Activated B cell treated with CpG ODN at 0.5 μM for 24 hours (primary cell): ENCODE measurements at regions not wholly inside any gene's neighbourhood (a gene's known extent, or its start where the extent isn't known, plus 50 kb on each side); places are given as distances from the start of the nearest gene placed in this dataset.
"Not testable (repeated sequence)": the region's sequence is repeated elsewhere in the genome, so short reads cannot be mapped to it uniquely, and the experiment has no call there.

ENCODE experiments used
- ATAC-seq: fragments of 200-7000 bp; cut with Tn5 transposase; one replicate; pipeline ENCODE4 v1.10.0; 2021; ENCODE audit warnings: low read depth, mild to moderate bottlenecking, moderate library complexity
- CTCF ChIA-PET: fragments of 350-600 bp; sonication (Branson Sonifier 250); formaldehyde crosslinking; loops from one replicate; lab custom pipeline; 2021; ENCODE audit warnings: antibody characterized with exemption; lab: Charles Lee
- POLR2A ChIA-PET: fragments of 350-600 bp; sonication (Branson Sonifier 250); formaldehyde crosslinking; loops from one replicate; lab custom pipeline; 2021; ENCODE audit warnings: antibody characterized with exemption; lab: Charles Lee
- DNase-seq: peaks from one replicate; pipeline ENCODE4 v3.0.0; 2022
- H3K27ac Mint-ChIP-seq: one replicate; pipeline ENCODE4 v1.8.0; 2020; ENCODE audit warnings: mixed read lengths
- H3K27me3 Mint-ChIP-seq: one replicate; pipeline ENCODE4 v1.8.0; 2021; ENCODE audit warnings: mixed read lengths
- H3K36me3 Mint-ChIP-seq: one replicate; pipeline ENCODE4 v1.8.0; 2021; ENCODE audit warnings: low read depth, mixed read lengths
- H3K4me1 Mint-ChIP-seq: one replicate; pipeline ENCODE4 v1.8.0; 2021; ENCODE audit warnings: mixed read lengths
- H3K4me3 Mint-ChIP-seq: one replicate; pipeline ENCODE4 v1.8.0; 2020; ENCODE audit warnings: mild to moderate bottlenecking, mixed read lengths
- H3K9me3 Mint-ChIP-seq: one replicate; pipeline ENCODE4 v1.8.0; 2020; ENCODE audit warnings: mixed read lengths
- CTCF ChIP-seq: fragments of 200-600 bp; IDR thresholded peaks from one replicate; pipeline ENCODE4 v1.8.0; 2022; ENCODE audit warnings: antibody characterized with exemption, mild to moderate bottlenecking
- intact Hi-C: fragments of 100-400 bp; cut with micrococcal nuclease; formaldehyde crosslinking; loops from one replicate; pipeline ENCODE4 v1.15.1; 2024

- no peak for DNase-seq
- ChIA-PET POLR2A (no interaction called here), CTCF (no interaction called here)
- Mint-ChIP-seq H3K4me1 (no peaks in the 10 kb centered on the region), H3K36me3 (no peaks in the 10 kb centered on the region), H3K9me3 (no peaks in the 10 kb centered on the region), H3K27ac (no peak overlapping the region), H3K27me3 (peaks cover 6% of the 10 kb centered on the region), H3K4me3 (no peak overlapping the region)
- TF ChIP-seq CTCF = no peak
- intact Hi-C loops = no loop called here
- no peak for ATAC-seq
Measured at GRCh38 chr5:90221951-90222350, 187.6 kb downstream of the CETN3 start.

- no peak overlapping the region for H3K4me3 Mint-ChIP-seq
- peaks cover 9% of the 10 kb centered on the region for H3K27me3 Mint-ChIP-seq
- intact Hi-C loops = no loop called here
- DNase-seq = no peak
- peaks cover 2% of the 10 kb centered on the region for H3K9me3 Mint-ChIP-seq
- no peak overlapping the region for H3K27ac Mint-ChIP-seq
- ChIA-PET POLR2A (no interaction called here), CTCF (no interaction called here)
- H3K36me3 Mint-ChIP-seq = no peaks in the 10 kb centered on the region
- no peak for TF ChIP-seq CTCF
- no peak for ATAC-seq
- H3K4me1 Mint-ChIP-seq = no peaks in the 10 kb centered on the region
Measured at GRCh38 chr5:90220554-90220953, 189.0 kb downstream of the CETN3 start.

- intact Hi-C loops = no loop called here
- no peak overlapping the region for H3K4me3 Mint-ChIP-seq
Measured at GRCh38 chr5:90214991-90215390, 194.6 kb downstream of the CETN3 start.

GRCh38 chr5:90208323-90208722 is 201.2 kb downstream of the CETN3 start:
- peaks cover 12% of the 10 kb centered on the region for H3K9me3 Mint-ChIP-seq
- H3K27ac Mint-ChIP-seq, intact Hi-C loops, CTCF ChIA-PET, H3K36me3 Mint-ChIP-seq, H3K4me3 Mint-ChIP-seq, ATAC-seq, H3K27me3 Mint-ChIP-seq, POLR2A ChIA-PET, DNase-seq, H3K4me1 Mint-ChIP-seq: not testable (repeated sequence)

More at GRCh38 chr5:90214991-90215390, 194.6 kb downstream of the CETN3 start:
- ATAC-seq (no peak), DNase-seq (no peak)
- H3K27ac Mint-ChIP-seq = no peak overlapping the region
- POLR2A ChIA-PET = no interaction called here
- peaks cover 2% of the 10 kb centered on the region for H3K9me3 Mint-ChIP-seq
- TF ChIP-seq CTCF = no peak
- CTCF ChIA-PET = no interaction called here
- H3K4me1 Mint-ChIP-seq = no peaks in the 10 kb centered on the region
- peaks cover 9% of the 10 kb centered on the region for H3K27me3 Mint-ChIP-seq
- H3K36me3 Mint-ChIP-seq = no peaks in the 10 kb centered on the region

- POLR2A ChIA-PET = no interaction called here
- no peaks in the 10 kb centered on the region for H3K36me3 Mint-ChIP-seq
- CTCF ChIA-PET = no interaction called here
- intact Hi-C loops = no loop called here
- H3K27me3 Mint-ChIP-seq = peaks cover 14% of the 10 kb centered on the region
- TF ChIP-seq CTCF = no peak
- peaks cover 12% of the 10 kb centered on the region for H3K9me3 Mint-ChIP-seq
- H3K4me3 Mint-ChIP-seq = no peak overlapping the region
- no peaks in the 10 kb centered on the region for H3K4me1 Mint-ChIP-seq
- no peak overlapping the region for H3K27ac Mint-ChIP-seq
- no peak for ATAC-seq
- DNase-seq = no peak
Measured at GRCh38 chr5:90201923-90202322, 207.6 kb downstream of the CETN3 start.

DNA sequence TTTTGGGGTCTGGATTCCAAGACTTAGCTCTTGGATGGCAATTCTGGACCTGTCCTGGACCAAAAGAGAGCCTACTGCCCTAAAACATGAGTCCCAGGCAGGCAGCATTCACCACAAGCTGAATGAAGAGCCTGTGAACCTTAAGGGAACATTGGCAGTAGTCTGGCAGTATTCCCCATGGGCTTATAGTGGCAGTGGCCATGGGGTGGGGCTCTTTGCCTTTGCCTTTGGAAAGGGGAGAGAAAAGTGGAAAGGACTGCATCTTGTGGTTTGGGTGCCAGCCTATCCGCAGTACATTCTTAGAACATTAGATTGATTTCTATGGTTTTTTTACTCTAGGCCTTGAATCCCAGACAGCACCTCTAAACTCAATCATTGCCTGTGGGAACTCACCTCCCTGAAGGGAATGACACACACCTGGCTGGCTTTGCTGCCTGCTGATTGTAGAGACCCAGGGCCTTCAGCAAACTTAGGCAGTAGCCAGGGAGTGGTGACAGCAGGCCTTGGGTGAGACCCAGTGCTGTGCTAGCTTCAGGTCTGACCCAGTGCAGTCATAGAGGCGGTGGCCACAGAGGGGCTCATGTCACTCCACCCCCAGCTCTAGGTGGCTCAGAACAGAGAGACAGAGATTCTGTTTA is 216.3 kb downstream of the CETN3 start:
- Mint-ChIP-seq H3K9me3 (no peaks in the 10 kb centered on the region), H3K36me3 (no peaks in the 10 kb centered on the region)
- DNase-seq = no peak

More for the DNA sequence above, 216.3 kb downstream of the CETN3 start:
- intact Hi-C loops = no loop called here
- no peak overlapping the region for H3K4me3 Mint-ChIP-seq
- H3K27me3 Mint-ChIP-seq = peaks cover 10% of the 10 kb centered on the region
- ChIA-PET POLR2A (no interaction called here), CTCF (no interaction called here)
- TF ChIP-seq CTCF = no peak
- H3K27ac Mint-ChIP-seq = no peak overlapping the region
- H3K4me1 Mint-ChIP-seq = no peaks in the 10 kb centered on the region
- no peak for ATAC-seq
